Breast epithelium (tissue), 4 donors: ENCODE measurements at regions not wholly inside any gene's neighbourhood (a gene's known extent, or its start where the extent isn't known, plus 50 kb on each side); places are given as distances from the start of the nearest gene placed in this dataset.

Experiments used
- DNase-seq, 2 donors: peaks; one replicate each; pipeline ENCODE4 v3.0.0-alpha.2; 2019; ENCODE audit warnings: low spot score in 2 of 2
- H3K27ac ChIP-seq, 2 donors: fragments of 200-600 bp; sonication (generic) in 1 of 2; one replicate each; pipeline ENCODE4 v1.5.1; 2016 to 2019; ENCODE audit warnings: mild to moderate bottlenecking in 1 of 2
- H3K27me3 ChIP-seq, 2 donors: fragments of 200-600 bp; sonication (generic) in 1 of 2; one replicate each; pipeline versions ENCODE4 v1.5.1 to v1.6.0; 2017 to 2019; ENCODE audit warnings: control low read depth in 1 of 2, mild to moderate bottlenecking in 1 of 2
- H3K36me3 ChIP-seq: fragments of 200-600 bp; one replicate; pipeline ENCODE4 v1.5.1; 2019
- H3K4me1 ChIP-seq, 2 donors: fragments of 200-600 bp; sonication (generic); one replicate each; pipeline ENCODE4 v1.5.1; 2016 to 2019; ENCODE audit warnings: control low read depth in 1 of 2
- H3K4me3 ChIP-seq, 3 donors: fragments of 200-600 bp; sonication (generic); 1 replicate in 2 of 3; 2 replicates in 1 of 3; pipeline ENCODE4 v1.5.1; 2016 to 2019; ENCODE audit warnings: mild to moderate bottlenecking in 3 of 3, moderate library complexity in 2 of 3
- H3K9me3 ChIP-seq, 2 donors: fragments of 200-600 bp; sonication (generic) in 1 of 2; one replicate each; pipeline ENCODE4 v1.5.1; 2016 to 2019; ENCODE audit warnings: control low read depth in 1 of 2
- POLR2A ChIP-seq: fragments of 450-650 bp; IDR thresholded peaks from one replicate; pipeline ENCODE4 v1.6.1; 2016; ENCODE audit warnings: antibody characterized with exemption, mild to moderate bottlenecking, moderate library complexity
- POLR2AphosphoS5 ChIP-seq, 3 donors: sonication (generic); formaldehyde crosslinking; IDR thresholded peaks; one replicate each; pipeline ENCODE4 v1.6.1; 2017; ENCODE audit warnings: antibody characterized with exemption in 3 of 3
- intact Hi-C: fragments of 100-400 bp; cut with DNase I; formaldehyde crosslinking; loops from one replicate; pipeline ENCODE4 v1.15.1; 2023; ENCODE audit warnings: low total_unique reads
- TF ChIP-seq, protein P1 (sequence below), 3 donors: fragments of 450-650 bp; IDR thresholded peaks; one replicate each; pipeline ENCODE4 v1.5.1; 2016 to 2017; ENCODE audit warnings: antibody characterized with exemption in 3 of 3, mild to moderate bottlenecking in 3 of 3, moderate library complexity in 3 of 3

- Histone ChIP-seq H3K27ac (no peak overlapping the region), H3K36me3 (no peaks in the 10 kb centered on the region), H3K4me1 (no peaks in the 10 kb centered on the region), H3K9me3 (peaks cover 0 to 7% of the 10 kb centered on the region in 2 donors), H3K27me3 (no peaks in the 10 kb centered on the region), H3K4me3 (no peak overlapping the region)
- DNase-seq, result no peak
- TF ChIP-seq POLR2AphosphoS5 (IDR thresholded peaks at IDR 0.05) (no peak), POLR2A (no peak)
- TF ChIP-seq, protein P1, sequence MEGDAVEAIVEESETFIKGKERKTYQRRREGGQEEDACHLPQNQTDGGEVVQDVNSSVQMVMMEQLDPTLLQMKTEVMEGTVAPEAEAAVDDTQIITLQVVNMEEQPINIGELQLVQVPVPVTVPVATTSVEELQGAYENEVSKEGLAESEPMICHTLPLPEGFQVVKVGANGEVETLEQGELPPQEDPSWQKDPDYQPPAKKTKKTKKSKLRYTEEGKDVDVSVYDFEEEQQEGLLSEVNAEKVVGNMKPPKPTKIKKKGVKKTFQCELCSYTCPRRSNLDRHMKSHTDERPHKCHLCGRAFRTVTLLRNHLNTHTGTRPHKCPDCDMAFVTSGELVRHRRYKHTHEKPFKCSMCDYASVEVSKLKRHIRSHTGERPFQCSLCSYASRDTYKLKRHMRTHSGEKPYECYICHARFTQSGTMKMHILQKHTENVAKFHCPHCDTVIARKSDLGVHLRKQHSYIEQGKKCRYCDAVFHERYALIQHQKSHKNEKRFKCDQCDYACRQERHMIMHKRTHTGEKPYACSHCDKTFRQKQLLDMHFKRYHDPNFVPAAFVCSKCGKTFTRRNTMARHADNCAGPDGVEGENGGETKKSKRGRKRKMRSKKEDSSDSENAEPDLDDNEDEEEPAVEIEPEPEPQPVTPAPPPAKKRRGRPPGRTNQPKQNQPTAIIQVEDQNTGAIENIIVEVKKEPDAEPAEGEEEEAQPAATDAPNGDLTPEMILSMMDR (IDR thresholded peaks at IDR 0.05), result no peak
- intact Hi-C loops, result no loop called here
These were observed 256.7 kb downstream of the HAUS1 start for GRCh38 chr18:46360866-46361265.

GRCh38 chr18:46362533-46362932 lies 258.3 kb downstream of the HAUS1 start:
- no peak for TF ChIP-seq POLR2AphosphoS5 (IDR thresholded peaks at IDR 0.05)
- no peak for TF ChIP-seq POLR2A
- TF ChIP-seq, protein P1 (IDR thresholded peaks at IDR 0.05), result no peak
- H3K36me3 ChIP-seq, result no peaks in the 10 kb centered on the region
- no peak for DNase-seq
- no peak overlapping the region for H3K27ac ChIP-seq
- no peaks in the 10 kb centered on the region for H3K27me3 ChIP-seq
- no peak overlapping the region for H3K4me3 ChIP-seq
- intact Hi-C loops, result no loop called here
- H3K4me1 ChIP-seq, result no peaks in the 10 kb centered on the region
- H3K9me3 ChIP-seq, result peaks cover 0 to 7% of the 10 kb centered on the region in 2 donors

- Histone ChIP-seq H3K4me3 (no peak overlapping the region), H3K27ac (no peak overlapping the region), H3K36me3 (no peaks in the 10 kb centered on the region), H3K27me3 (no peaks in the 10 kb centered on the region), H3K4me1 (no peaks in the 10 kb centered on the region), H3K9me3 (peaks cover 0 to 7% of the 10 kb centered on the region in 2 donors)
- intact Hi-C loops, result no loop called here
- TF ChIP-seq POLR2A (no peak), POLR2AphosphoS5 (IDR thresholded peaks at IDR 0.05) (no peak)
- TF ChIP-seq, protein P1 (IDR thresholded peaks at IDR 0.05), result no peak
- no peak for DNase-seq
These were observed 259.9 kb downstream of the HAUS1 start for GRCh38 chr18:46364048-46364447.

GRCh38 chr18:46366201-46366600 lies 262.0 kb downstream of the HAUS1 start:
- no peaks in the 10 kb centered on the region for H3K27me3 ChIP-seq
- no peaks in the 10 kb centered on the region for H3K36me3 ChIP-seq
- no peaks in the 10 kb centered on the region for H3K9me3 ChIP-seq
- intact Hi-C loops, result no loop called here
- H3K27ac ChIP-seq, result no peak overlapping the region
- TF ChIP-seq, protein P1 (IDR thresholded peaks at IDR 0.05), result no peak
- TF ChIP-seq POLR2AphosphoS5 (IDR thresholded peaks at IDR 0.05) (no peak), POLR2A (no peak)
- no peak for DNase-seq
- no peak overlapping the region for H3K4me3 ChIP-seq
- H3K4me1 ChIP-seq, result no peaks in the 10 kb centered on the region

- H3K27ac ChIP-seq, result no peak overlapping the region
- H3K4me1 ChIP-seq, result no peaks in the 10 kb centered on the region
- TF ChIP-seq POLR2A (no peak), POLR2AphosphoS5 (IDR thresholded peaks at IDR 0.05) (no peak)
- TF ChIP-seq, protein P1 (IDR thresholded peaks at IDR 0.05), result no peak
- H3K4me3 ChIP-seq, result no peak overlapping the region
- no peak for DNase-seq
- H3K9me3 ChIP-seq, result no peaks in the 10 kb centered on the region
- intact Hi-C loops, result no loop called here
- H3K36me3 ChIP-seq, result no peaks in the 10 kb centered on the region
- no peaks in the 10 kb centered on the region for H3K27me3 ChIP-seq
These were observed 262.7 kb downstream of the HAUS1 start for GRCh38 chr18:46366751-46367376.
